HG02870 (cell line): ENCODE measurements at regions not wholly inside any gene's neighbourhood (a gene's known extent, or its start where the extent isn't known, plus 50 kb on each side); places are given as distances from the start of the nearest gene placed in this dataset.

Source experiments
- ATAC-seq: cut with Tn5 transposase; IDR thresholded peaks from one replicate; pipeline ENCODE4 v1.9.1; 2021; ENCODE audit warnings: mild to moderate bottlenecking, moderate library complexity; ENCODE audit not compliant: unreplicated experiment

- no peak for ATAC-seq
These were observed 870.8 kb downstream of the SLITRK5 start for GRCh38 chr13:88541994-88542393.

DNA sequence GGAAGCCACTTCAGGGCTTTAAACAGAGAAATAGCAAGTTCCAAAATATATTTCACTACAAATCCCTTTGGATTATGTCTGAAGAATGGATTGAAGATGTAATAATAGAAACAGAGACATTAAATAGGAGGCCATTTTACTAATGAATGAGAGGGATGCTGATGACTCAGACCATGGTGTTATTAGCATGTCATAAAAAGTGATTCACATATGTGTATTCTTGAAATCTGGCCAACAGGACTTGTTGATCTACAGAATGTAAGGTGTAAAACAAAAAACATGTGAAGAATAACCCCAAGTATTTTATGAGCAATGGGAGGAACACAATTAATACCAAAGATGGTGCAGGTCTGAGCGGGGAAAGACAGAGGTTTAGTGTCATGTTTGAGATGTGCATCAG is 873.7 kb downstream of the SLITRK5 start:
- ATAC-seq, result no peak

- no peak for ATAC-seq
These were observed 881.8 kb downstream of the SLITRK5 start for GRCh38 chr13:88552966-88553365.

- ATAC-seq, result no peak
These were observed 894.4 kb downstream of the SLITRK5 start for GRCh38 chr13:88565566-88565965.

DNA sequence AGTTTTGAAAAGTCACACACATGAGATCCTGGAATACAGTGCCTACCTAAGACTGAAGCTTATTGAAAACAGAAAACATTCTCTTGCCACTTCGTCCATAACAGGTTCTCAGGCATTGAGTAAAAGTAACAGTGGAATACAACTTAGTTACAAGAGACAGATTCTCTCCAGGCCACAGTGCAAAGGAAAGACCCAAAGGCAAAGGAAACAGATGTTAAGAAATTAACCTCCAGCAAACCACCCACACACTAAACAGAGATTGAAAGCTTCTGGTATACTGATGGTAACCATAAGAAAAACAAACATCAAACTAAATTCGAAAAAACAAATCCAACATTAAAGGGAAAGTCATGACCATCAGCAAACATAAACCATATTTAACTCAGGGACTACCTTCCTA is 914.7 kb downstream of the SLITRK5 start:
- no peak for ATAC-seq

- no peak for ATAC-seq
These were observed 915.1 kb downstream of the SLITRK5 start for GRCh38 chr13:88586263-88586662.

DNA sequence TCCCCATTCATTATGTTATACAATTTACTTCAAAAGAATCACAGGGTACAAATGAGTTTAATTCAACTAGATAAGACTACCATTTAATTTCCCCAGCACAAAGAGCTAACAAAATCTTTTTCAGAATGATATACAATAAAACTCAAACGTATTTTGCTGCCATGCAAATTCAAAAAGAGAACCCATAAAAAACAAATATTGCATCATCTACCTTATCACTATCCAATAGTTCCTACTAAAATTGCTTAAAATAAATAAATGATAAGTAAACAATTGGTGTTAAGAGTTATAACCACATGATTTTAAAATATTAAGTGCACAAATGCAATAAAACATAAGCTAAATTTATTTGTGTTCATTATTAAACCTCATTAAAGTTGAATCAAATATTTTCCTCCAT is 919.4 kb downstream of the SLITRK5 start:
- no peak for ATAC-seq

GRCh38 chr13:88592105-88592504 is 920.9 kb downstream of the SLITRK5 start:
- ATAC-seq, result no peak

GRCh38 chr13:88601949-88602348 is 930.8 kb downstream of the SLITRK5 start:
- ATAC-seq, result no peak

GRCh38 chr13:88602786-88603777 is 931.9 kb downstream of the SLITRK5 start:
- no peak for ATAC-seq

GRCh38 chr13:88617176-88617575 is 946.0 kb downstream of the SLITRK5 start:
- no peak for ATAC-seq

GRCh38 chr13:88622362-88622973 is 951.3 kb downstream of the SLITRK5 start:
- ATAC-seq, result no peak

GRCh38 chr13:88623150-88623549 is 952.0 kb downstream of the SLITRK5 start:
- no peak for ATAC-seq

DNA sequence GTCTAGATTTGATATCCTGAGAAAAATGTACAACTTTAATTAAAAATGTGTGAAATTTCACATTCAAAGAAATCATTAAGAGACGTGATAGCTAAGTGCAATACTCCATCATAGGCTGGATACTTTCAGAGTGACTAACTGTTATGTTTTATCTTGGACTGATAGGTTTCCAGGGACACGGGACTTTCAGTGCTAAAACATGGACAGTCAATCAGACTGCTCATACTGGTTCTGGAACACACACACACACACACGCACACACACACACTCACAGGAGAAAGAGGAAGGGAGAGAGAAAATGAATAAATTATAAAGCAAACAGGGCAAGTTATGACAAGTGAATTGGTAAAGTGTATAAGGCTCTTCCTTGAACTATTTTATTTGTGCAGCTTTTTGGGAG is 955.9 kb downstream of the SLITRK5 start:
- no peak for ATAC-seq

DNA sequence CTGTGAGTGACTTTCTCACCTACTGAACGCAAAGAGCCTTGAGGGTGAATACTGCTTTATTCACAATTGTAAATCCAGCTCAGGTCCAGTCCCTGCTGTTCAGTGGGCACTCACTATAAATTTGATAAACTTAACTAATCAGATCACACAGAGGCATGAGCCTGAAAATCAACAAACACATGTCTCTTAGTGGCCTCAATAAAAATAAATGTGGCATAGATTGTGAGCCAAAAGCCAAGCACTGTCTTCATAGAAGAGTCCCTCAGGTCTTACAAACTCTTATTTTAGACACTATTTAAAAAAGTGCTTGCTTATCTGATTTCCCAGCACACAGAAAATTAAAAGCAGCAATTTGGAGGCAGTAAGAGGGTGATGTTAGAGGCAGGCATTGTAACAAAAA is 957.7 kb downstream of the SLITRK5 start:
- no peak for ATAC-seq

DNA sequence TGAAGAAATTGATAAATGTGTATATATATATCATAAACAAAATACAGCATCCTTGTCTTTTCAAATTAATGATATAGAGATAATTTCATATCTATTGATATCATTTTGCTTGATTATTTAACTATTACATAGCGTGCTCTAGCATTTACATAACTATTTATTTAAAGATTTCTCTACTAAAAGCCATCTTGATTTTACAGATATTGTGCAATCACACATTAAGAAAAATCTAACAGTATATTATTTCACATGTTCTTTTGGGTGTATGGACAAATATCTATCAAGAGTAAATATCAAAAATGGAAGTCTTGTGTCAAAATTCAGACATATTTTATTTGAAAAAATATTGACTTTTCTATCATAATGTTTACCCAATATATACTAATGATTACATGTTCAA is 966.8 kb downstream of the SLITRK5 start:
- ATAC-seq, result no peak

DNA sequence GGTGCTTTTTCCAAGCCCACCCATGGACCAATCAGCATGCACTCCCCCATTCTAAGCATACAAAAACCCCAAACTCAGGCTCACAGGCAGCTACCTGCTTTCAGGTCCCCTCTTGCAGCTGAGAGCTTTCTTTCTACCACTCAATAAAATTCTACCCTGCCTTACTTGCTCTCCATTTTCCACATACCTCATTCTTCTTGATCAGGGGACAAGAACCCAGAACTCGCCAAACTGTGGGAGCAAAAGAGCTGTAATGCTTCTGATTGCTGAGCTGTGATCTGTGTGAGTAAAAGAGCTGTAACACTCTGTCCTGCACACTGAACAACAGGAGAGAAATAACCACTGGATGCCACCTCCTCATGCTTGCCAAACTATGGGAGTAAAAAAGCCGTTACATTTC is 972.1 kb downstream of the SLITRK5 start:
- no peak for ATAC-seq

- no peak for ATAC-seq
These were observed 977.6 kb downstream of the SLITRK5 start for GRCh38 chr13:88648598-88649373.

DNA sequence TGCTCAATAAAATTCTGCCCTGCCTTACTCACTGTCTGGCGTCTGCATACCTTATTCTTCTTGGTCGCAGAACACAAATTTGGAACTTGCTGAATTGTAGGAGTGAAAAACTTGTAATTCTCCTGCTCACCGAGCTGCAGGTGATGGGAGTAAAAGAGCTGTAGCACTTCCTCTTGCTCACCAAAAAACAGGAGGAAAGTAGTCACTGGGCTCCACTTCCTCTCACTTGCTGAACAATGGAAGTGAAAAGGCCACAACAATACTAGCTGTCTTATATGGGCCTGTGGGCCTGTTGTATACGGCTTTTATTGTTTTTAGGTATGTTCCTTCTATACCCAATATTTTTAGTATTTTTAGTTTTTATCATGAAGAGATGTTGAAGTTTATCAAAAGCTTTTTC is 978.7 kb downstream of the SLITRK5 start:
- ATAC-seq, result no peak

GRCh38 chr13:88651531-88651930 is 980.4 kb downstream of the SLITRK5 start:
- peak; percentile 55 for ATAC-seq

- no peak for ATAC-seq
These were observed 985.6 kb downstream of the SLITRK5 start for GRCh38 chr13:88656751-88657150.
